ENCODE measurements at regions not wholly inside any gene's neighbourhood (a gene's known extent, or its start where the extent isn't known, plus 50 kb on each side); places are given as distances from the start of the nearest gene placed in this dataset.

GRCh38 chr12:115023279-115024265 is 339.6 kb upstream of the TBX3 start:
- ChIA-PET CTCF (interaction anchor here (0.6 kb wide), 1 partner anchor 14 kb away, joined by 7 read pairs; no protein-coding TSS in a partner anchor), POLR2A (no interaction called here)
- DNase-seq (ENCODE audit: extremely low spot score) = no peak
- TF ChIP-seq TARDBP (IDR thresholded peaks at IDR 0.05) (no peak), FOXM1 (IDR thresholded peaks at IDR 0.05; ENCODE audit: borderline replicate concordance) (no peak), ELF4 (IDR thresholded peaks at IDR 0.05) (no peak), BHLHE40 (IDR thresholded peaks at IDR 0.05; ENCODE audit: borderline replicate concordance) (no peak), L3MBTL2 (conservative IDR thresholded peaks at IDR 0.05) (no peak), CTBP1 (IDR thresholded peaks at IDR 0.05; ENCODE audit: borderline replicate concordance) (no peak), LEF1 (IDR thresholded peaks at IDR 0.05; ENCODE audit: borderline replicate concordance) (no peak), FOXA1 (IDR thresholded peaks at IDR 0.05) (no peak), NFRKB (IDR thresholded peaks at IDR 0.05) (no peak), ZNF384 (IDR thresholded peaks at IDR 0.05) (no peak), ARNT (IDR thresholded peaks at IDR 0.05) (no peak), FOXK2 (IDR thresholded peaks at IDR 0.05) (no peak), PKNOX1 (IDR thresholded peaks at IDR 0.05) (no peak), SP1 (IDR thresholded peaks at IDR 0.05) (no peak)

GRCh38 chr12:115020091-115020490 is 336.1 kb upstream of the TBX3 start:
- ChIA-PET CTCF (no interaction called here), POLR2A (no interaction called here)
- TF ChIP-seq FOXK2 (IDR thresholded peaks at IDR 0.05) = no peak
- no peak for TF ChIP-seq HDGF (IDR thresholded peaks at IDR 0.05; ENCODE audit: borderline replicate concordance)
- TF ChIP-seq FOXA1 (IDR thresholded peaks at IDR 0.05) = no peak
- no peak for TF ChIP-seq LEF1 (IDR thresholded peaks at IDR 0.05; ENCODE audit: borderline replicate concordance)
- no peak for TF ChIP-seq FOXM1 (IDR thresholded peaks at IDR 0.05; ENCODE audit: borderline replicate concordance)
- no peak for TF ChIP-seq SUZ12 (IDR thresholded peaks at IDR 0.05)
- TF ChIP-seq ELF4 (IDR thresholded peaks at IDR 0.05) = no peak
- no peak for TF ChIP-seq BHLHE40 (IDR thresholded peaks at IDR 0.05; ENCODE audit: borderline replicate concordance)
- DNase-seq (ENCODE audit: extremely low spot score) = no peak

GRCh38 chr12:115017346-115017745 is 333.4 kb upstream of the TBX3 start:
- TF ChIP-seq SP1 (IDR thresholded peaks at IDR 0.05) (no peak), FOXK2 (IDR thresholded peaks at IDR 0.05) (no peak), TARDBP (IDR thresholded peaks at IDR 0.05) (no peak), FOXA1 (IDR thresholded peaks at IDR 0.05) (no peak), BHLHE40 (IDR thresholded peaks at IDR 0.05; ENCODE audit: borderline replicate concordance) (no peak), ZNF384 (IDR thresholded peaks at IDR 0.05) (no peak), L3MBTL2 (conservative IDR thresholded peaks at IDR 0.05) (no peak), PKNOX1 (IDR thresholded peaks at IDR 0.05) (no peak)
- ChIA-PET POLR2A (no interaction called here), CTCF (no interaction called here)
- DNase-seq (ENCODE audit: extremely low spot score) = no peak

- TF ChIP-seq LEF1 (IDR thresholded peaks at IDR 0.05; ENCODE audit: borderline replicate concordance) (no peak), FOXA1 (IDR thresholded peaks at IDR 0.05) (no peak), TARDBP (IDR thresholded peaks at IDR 0.05) (no peak), ARNT (IDR thresholded peaks at IDR 0.05) (no peak), ZNF384 (IDR thresholded peaks at IDR 0.05) (no peak), CTBP1 (IDR thresholded peaks at IDR 0.05; ENCODE audit: borderline replicate concordance) (no peak), BHLHE40 (IDR thresholded peaks at IDR 0.05; ENCODE audit: borderline replicate concordance) (no peak), L3MBTL2 (conservative IDR thresholded peaks at IDR 0.05) (no peak), FOXM1 (IDR thresholded peaks at IDR 0.05; ENCODE audit: borderline replicate concordance) (no peak), SUZ12 (IDR thresholded peaks at IDR 0.05) (no peak)
- DNase-seq (ENCODE audit: extremely low spot score) = no peak
- ChIA-PET CTCF (no interaction called here), POLR2A (no interaction called here)
These were observed 329.4 kb upstream of the TBX3 start for GRCh38 chr12:115013236-115013981.

GRCh38 chr12:115012861-115013235 is 328.9 kb upstream of the TBX3 start:
- TF ChIP-seq LEF1 (IDR thresholded peaks at IDR 0.05; ENCODE audit: borderline replicate concordance) = no peak
- TF ChIP-seq ARNT (IDR thresholded peaks at IDR 0.05) = no peak
- no peak for TF ChIP-seq ELF4 (IDR thresholded peaks at IDR 0.05)
- no peak for TF ChIP-seq HDGF (IDR thresholded peaks at IDR 0.05; ENCODE audit: borderline replicate concordance)
- TF ChIP-seq FOXM1 (IDR thresholded peaks at IDR 0.05; ENCODE audit: borderline replicate concordance) = no peak
- no peak for TF ChIP-seq L3MBTL2 (conservative IDR thresholded peaks at IDR 0.05)
- TF ChIP-seq ZNF384 (IDR thresholded peaks at IDR 0.05) = no peak
- TF ChIP-seq FOXK2 (IDR thresholded peaks at IDR 0.05) = no peak
- no peak for TF ChIP-seq FOXA1 (IDR thresholded peaks at IDR 0.05)
- TF ChIP-seq NFRKB (IDR thresholded peaks at IDR 0.05) = no peak
- TF ChIP-seq SUZ12 (IDR thresholded peaks at IDR 0.05) = no peak
- TF ChIP-seq TARDBP (IDR thresholded peaks at IDR 0.05) = no peak
- TF ChIP-seq PKNOX1 (IDR thresholded peaks at IDR 0.05) = no peak
- no peak for TF ChIP-seq CTBP1 (IDR thresholded peaks at IDR 0.05; ENCODE audit: borderline replicate concordance)
- no peak for TF ChIP-seq BHLHE40 (IDR thresholded peaks at IDR 0.05; ENCODE audit: borderline replicate concordance)
- no peak for TF ChIP-seq SP1 (IDR thresholded peaks at IDR 0.05)
- ChIA-PET POLR2A (no interaction called here), CTCF (no interaction called here)

More at GRCh38 chr12:115012861-115013235, 328.9 kb upstream of the TBX3 start:
- DNase-seq (ENCODE audit: extremely low spot score) = no peak
